ENCODE measurements at regions not wholly inside any gene's neighbourhood (a gene's known extent, or its start where the extent isn't known, plus 50 kb on each side); places are given as distances from the start of the nearest gene placed in this dataset.

GRCh38 chr13:93066187-93066586 is 160.4 kb upstream of the GPC6 start:
- TF ChIP-seq CTCF (IDR thresholded peaks at IDR 0.05; ENCODE audit: low read depth, low read length, poor library complexity, severe bottlenecking) (no peak), EZH2phosphoT487 (IDR thresholded peaks at IDR 0.05; ENCODE audit: borderline replicate concordance, low read length) (no peak)
